ENCODE measurements at regions not wholly inside any gene's neighbourhood (a gene's known extent, or its start where the extent isn't known, plus 50 kb on each side); places are given as distances from the start of the nearest gene placed in this dataset.
"Not testable (repeated sequence)": the region's sequence is repeated elsewhere in the genome, so short reads cannot be mapped to it uniquely, and the experiment has no call there.

DNA sequence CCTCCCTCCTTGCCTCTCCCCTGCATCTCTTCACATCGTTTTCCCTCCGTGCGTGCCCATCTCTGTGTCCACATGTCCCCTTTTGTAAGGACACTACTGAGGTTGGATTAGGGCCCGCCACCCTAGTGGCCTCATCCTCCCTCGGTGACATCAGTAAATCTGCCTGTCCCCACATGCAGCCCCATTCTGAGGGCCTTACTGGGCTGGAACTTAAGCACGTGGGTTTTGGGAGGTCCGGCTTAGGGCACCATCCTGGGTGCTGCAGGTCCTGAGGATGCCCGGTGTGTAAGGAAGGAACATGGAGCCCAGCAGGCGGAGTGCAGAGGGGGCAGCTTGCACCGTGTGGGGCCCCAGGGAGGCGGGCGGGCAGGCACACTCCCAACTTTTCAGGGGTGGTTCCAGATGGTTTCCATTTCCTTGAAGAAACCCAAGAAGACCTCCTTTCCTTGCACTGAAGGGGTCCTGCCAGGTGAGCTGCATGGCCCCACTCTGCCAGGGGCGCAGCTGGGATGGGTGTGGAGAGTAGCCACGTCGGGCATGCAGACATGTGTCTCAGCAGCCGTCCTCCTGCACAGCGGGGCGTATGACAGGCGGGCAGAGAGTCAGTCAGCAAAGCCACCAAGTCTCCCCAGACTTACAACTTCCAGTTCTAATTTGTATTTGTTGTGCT, 329.9 kb downstream of the QKI start:
- no peak for DNase-seq

DNA sequence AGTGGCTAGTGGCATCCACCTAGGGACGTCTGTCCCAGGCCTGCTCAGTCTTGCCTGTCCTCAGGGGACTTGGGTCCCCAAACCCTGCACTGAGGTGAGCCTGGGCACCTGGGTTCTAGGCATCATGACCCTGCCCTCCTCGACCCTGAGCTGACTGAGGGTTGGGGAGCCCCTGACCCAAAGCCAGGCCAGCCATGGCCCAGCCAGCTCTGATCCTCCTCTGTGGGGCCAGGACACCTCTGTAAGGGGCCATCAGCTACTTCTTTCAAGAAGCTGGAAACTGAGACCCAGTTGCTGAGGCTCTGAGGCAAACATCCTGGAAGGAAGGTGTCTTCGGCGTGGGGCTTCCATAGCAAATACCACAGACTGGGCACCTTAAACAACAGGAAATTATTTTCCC, 329.3 kb downstream of the QKI start:
- no peak for DNase-seq

DNA sequence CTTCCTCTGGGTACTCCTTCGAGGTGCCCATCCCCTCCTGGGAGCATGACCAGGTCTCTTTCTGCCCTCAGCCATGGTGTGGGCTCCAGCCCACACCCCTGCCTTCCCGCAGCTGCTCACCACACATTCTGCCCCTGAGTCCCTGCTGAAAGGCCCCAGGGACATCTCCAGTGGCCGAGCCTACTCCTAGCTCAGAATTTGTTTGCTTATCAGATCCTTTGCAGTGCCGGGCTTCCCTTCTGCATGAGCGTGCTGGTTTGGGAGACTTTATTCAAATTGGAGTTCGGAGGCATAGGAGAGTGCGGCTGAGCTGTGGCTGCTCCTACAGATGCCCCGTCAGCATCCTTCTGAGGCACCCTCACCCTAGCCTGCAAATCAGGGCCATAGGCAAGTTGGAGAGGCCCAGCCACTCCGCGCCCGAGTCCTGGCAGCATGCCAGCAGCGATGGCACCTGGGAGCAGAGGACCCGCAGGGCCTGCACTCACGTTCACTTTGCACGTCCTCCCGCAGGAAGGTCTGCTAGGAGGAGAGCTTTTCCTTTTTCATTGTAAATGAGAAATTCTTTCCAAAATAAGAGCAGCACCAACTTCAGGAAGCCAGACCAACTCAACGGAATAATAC, 327.3 kb downstream of the QKI start:
- peak; percentile 19 for DNase-seq

DNA sequence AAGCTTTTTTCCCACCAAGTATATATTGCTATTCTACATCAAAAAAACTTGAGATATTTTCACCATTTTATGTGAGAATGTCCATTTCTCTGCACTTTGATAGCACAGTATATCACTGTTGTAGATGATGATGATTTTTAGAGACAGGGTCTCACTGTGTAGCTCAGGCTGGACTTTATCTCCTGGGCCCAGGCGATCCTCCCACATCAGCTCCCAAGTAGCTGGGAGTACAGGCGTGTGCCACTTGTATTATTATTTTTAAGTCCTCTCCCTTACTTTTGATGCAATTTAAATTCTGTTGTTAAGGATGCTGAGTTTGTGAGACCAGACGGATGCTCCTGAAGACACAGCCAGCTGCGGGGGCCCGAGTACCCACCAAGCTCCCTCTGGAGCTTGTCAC, 326.8 kb downstream of the QKI start:
- no peak for DNase-seq

DNA sequence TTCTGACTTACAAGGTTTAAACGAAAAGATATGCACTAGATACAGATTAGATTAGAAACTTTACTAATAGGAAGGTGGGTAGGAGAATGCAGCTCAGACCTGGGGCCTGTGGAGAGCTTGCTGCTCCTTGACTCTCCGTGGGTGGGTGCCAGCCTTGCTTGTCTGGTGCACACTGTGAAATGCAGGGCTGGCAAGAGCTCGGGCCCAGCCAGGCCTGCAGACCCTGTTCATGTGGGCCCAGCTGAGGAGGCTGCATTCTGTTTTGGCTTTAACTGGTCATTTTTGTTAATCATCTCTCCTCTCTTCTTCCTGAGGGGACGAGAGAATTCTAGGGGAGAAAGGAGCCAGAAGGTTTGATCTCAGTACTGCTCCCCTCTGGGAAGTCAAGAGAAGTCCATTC, 325.4 kb downstream of the QKI start:
- no peak for DNase-seq

DNA sequence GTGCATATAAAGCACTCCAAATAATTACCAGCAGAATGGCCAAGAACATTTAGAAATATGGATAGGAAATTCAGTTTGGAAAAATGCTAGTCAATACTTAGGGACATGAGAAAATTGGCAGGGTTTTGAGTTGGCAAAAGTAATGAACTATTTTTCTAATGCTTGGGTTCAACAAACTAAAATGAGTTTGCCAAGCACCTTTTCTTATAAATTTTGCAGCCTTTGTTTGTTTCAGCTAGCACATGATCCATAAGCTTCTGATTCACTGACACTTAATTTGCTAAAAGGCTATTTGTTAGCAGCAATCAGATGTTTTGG, 324.8 kb downstream of the QKI start:
- DNase-seq: no peak

DNA sequence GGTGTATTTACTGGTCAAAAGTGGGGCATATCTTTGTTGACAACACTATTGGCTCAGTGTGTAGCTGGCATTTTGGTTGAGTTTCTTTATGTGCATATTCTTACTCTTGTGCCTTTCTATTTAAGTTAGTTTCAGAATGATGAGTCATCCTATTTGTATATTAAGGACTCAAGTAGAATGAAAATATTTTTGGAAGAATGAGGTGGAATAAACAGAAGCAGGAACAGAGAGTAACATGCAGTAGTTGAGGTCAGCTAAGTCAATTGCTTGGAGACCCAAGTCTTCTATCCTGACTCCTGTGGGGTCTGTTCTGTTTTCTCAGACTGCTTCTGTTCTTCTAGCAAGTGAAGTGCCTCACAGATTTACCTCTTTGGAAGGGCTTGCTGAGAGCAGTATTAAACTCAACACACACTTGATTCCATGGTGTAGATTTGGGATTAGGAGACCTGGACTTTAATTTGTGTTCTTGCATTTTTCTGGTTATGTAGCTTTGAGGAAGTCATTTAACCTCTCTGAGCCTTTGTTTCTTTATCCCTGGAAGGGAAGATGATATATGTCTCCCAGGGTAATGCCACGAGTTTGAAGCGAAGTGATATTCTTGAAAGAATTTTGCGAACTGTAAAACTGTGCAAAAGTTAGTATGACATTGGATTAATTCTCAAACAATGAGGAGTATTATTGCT, 324.3 kb downstream of the QKI start:
- DNase-seq: no peak

DNA sequence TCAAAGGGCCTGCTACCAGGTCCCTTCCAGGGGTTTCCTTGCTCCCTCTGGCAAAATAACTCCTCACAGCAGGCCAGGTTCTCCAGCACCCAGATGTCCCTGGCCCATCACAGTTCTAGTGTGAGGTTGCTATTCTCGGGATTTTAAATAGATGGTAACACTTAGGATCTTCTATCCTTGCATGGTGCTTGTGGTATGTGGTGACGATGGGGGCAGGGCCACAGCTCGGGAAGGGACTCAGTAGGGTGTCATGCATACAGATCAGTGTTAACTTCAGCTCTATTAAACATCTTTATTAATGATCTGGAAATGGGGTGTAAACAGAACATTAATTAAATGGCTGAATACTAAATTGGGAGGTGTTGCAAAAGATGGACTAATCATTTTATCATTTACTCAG, 323.8 kb downstream of the QKI start:
- no peak for DNase-seq

DNA sequence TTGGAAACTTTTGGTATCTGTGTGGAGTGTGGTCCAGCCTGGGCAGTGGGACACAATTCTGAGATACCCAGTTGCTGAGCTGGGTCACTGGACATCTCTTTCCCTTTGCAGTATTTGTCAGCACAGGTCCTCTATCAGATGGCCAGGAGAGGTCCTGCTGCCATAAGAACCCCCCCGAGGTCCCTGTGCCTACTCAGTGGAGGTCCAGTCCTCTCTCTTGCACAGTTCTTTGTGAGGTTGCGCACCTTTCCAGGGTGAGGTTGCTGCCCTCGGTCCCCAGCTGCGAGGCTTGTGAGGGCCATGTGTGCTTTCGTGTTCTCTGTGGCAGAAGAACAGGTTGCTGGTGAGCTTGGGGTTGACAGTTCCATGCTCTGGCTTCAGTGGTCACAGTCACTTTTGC, 320.6 kb downstream of the QKI start:
- DNase-seq: no peak

DNA sequence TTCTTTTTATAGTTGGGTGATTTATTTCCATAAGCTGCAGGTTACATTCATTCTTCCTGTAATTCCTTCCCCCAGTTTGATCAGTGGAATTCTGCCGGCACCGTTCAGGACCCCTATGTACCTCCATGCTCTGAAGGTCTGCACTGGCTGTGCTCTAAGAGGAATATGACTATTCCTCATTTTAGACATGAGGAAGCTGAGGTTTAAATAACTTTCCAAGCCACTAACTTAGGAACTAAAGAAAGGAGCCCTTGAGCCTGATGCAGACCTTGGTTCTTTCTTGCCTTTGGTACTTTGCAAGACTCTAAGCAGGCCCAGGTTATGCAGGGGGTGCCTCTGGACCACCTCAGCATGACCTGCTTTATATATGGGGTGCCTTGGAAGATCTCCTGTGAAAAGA, 318.5 kb downstream of the QKI start:
- no peak for DNase-seq

DNA sequence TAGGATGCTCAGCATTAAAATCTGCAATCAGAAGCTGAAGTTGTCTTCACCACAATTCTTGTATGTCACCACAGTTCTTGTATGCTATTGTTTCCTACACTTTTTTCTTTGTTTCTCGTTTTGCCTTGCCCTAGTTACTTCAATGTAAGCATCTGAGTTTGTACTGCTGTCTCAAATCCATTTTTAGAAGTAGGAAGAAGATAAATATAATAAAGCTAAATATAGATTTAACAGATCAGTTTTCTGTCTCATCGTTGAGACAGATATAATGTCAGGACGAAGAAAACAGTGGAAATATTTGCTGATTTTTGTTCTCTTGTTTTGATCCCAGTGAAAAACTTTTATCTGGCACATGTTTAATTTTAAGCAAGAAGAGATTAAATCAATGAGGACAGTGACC, 318.0 kb downstream of the QKI start:
- DNase-seq: no peak

DNA sequence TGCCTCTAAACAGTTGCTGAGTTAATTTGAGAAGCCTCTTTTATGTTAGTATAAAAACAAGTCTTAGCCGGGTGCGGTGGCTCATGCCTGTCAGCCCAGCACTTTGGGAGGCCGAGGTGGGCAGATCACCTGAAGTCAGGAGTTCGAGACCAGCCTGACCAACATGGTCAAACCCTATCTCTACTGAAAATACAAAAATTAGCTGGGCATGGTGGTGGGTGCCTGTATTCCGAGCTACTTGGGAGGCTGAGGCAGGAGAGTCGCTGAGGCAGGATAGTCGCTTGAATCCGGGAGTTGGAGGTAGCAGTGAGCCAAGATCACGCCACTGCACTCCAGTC, 317.5 kb downstream of the QKI start:
- not testable (repeated sequence) for DNase-seq

DNA sequence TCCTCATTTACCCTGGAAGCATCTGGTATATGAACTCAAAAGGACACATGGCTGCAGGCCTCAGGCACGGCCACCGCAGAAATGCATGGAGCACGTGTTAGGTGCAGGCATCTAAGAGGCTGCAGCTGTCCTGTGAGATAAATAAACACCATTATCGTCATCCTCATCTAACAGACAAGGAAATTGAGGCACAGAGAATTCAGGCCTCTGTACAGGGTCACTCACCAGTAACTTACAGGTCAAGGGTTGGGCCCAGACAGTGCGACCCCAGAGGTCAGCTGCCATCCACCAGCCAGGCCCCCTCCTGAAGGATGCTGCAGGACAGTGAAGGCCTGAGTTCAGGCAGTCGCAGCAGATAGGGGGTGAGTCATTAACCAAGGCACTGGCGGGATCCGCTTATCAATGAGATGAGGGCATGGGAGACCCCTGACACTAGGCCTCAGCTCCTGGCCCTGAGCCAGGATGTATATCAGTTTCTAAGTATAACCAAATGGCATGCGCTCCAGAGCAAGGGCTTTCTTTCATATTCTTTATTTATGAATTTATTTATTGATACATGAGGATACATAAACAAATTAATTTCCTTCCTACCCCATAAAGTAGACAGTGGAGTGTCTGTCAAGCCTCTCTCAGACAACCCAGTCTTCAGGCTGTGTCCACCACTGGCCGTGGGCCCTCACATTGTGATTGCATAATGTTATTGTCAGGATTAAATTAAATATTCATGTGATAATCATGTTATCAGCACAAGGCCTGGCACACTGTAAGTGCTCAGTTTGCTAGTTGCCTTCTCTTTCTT, 316.9 kb downstream of the QKI start:
- DNase-seq: no peak

DNA sequence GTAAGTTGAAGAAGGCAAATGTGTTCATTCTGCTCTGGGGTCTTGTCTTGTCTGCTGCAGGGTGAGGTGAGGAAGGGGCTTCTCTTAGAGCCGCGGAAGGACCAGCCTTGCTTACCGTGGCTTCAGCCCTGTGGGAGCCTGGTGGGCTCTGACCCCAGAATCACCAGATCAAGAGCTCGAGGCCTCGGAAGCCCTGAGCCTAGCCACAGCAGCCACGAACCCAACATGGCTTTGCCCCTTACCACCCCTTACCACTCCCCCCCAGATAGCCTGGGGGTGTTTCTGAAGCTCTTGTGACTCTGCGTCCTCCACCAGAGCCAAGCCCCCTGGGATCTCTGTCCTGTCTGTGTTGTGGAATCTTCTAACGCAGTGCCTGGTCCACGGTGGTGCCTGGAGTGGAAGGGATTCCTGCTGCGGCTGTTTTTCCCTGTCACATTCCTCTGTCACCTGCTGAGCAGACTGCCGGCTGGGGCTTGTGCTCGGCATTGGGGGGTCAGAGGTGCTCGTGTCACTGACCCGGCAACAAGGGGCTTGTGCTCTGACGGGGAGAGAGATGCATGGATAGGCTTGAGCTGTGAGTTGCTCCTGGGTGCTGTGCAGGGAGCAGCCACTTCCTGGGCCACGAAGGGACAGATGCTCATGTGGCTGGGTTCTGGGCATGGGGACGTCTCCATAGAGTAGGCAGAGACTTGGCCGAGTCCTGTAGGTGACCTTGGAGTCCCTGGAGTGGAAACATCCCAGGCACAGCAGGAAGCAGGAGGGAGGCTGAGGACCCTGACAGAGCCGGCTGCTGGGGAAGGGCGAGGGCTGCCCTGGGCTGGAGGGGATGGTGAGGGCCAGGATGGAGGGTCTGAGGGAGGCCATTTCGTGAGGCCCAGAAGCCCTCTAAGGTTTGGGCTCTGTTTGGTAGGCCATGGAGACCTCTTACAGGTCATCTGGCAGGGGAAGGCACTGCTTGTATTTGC, 316.0 kb downstream of the QKI start:
- DNase-seq: no peak

DNA sequence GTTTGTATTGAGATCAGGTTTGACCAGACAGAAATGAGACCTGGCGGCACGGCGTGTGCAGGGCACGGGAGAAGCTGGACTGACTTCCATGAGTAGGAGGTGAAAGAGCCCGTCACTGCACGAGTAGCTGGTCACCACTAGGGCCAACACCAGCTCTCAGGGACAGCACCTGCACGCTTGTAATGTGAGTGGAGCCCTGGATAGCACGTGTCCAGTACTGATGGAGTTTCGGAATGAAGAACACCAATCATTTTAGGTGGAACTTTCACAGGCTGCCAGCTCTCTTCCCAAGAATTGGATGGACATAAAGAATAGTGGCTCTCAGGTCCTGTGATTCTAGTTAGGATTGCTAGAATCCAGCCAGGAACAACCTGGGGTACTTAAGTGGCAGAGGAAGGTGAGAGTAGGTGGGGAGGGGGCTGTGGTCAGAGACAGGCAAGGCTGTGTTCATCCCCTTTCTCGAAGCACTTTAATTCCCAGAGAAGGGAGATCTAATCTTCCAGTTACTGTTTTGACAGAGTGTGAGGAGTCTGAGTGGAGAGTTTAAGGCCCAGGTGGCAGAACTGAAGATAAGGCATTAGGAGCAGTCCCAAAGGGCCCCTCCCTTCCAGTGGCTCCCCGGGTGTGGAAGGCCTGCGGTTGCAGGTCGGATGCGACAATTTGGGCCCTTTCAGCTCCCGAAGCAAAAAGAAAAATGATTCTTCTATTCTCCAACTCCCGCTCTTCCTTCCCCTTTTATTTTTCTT, 314.8 kb downstream of the QKI start:
- DNase-seq: no peak

DNA sequence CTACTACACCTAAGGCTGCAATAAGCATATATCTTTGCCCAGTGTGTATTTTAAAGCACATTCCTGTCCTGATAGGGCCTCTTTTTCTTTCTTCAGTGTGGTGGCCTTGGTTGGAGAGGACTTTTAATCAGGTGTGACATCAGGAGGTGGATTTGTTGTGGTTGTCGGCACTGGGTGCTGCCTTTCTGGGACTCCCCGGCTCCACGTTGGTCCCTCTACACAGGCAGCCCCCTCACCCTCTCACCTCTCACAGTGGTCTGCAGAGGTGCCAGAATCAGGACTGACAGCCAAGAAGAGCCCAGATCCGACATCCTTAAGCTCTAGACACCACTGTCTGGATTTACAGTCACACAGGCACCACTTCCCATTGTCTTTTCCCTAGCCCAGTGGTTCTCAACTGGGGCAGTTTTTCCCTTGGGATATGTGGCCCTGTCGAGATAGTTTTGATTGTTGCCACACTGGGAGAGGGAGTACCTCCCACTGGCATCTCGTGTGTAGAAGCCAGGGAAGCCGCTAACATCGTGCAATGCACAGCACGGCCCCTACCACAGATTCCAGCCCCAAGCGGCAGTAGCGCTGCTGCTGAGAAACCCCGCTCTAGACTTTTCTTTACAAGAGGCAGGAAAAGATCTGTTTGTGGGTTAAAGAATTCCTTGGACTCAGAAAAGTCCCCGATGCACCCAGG, 314.1 kb downstream of the QKI start:
- DNase-seq: no peak

DNA sequence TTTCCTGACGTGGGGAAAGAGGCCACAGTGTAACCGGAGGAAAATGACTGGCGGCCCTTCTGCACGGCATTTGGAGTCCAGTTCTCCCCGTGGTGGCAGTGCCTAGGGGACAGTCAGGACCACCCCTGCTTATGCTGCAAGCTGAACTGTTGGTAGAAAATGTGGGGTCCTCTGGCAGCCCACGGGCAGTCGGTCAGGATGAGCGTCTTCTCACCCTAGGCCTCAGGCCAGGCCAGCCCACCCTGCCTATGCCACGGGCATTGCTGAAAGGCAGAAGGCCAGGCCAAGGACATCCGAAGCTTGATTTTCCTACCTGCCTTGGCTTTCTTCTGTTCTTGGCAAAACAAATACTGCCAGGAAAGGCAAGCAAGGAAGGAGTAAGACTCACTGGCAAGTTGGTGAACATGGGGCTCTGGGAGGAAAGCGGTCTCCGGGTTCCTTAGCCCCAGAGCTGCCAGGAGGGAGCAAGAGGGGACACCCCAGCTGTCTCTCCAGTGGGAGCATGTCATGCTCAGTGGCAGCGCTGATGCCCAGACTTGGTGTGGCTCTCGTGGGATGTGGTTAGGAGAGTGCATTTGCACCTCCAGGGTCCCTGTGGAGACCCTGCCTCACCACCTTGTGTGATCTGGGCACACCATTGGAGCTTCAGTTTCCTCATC, 311.6 kb downstream of the QKI start:
- no peak for DNase-seq

DNA sequence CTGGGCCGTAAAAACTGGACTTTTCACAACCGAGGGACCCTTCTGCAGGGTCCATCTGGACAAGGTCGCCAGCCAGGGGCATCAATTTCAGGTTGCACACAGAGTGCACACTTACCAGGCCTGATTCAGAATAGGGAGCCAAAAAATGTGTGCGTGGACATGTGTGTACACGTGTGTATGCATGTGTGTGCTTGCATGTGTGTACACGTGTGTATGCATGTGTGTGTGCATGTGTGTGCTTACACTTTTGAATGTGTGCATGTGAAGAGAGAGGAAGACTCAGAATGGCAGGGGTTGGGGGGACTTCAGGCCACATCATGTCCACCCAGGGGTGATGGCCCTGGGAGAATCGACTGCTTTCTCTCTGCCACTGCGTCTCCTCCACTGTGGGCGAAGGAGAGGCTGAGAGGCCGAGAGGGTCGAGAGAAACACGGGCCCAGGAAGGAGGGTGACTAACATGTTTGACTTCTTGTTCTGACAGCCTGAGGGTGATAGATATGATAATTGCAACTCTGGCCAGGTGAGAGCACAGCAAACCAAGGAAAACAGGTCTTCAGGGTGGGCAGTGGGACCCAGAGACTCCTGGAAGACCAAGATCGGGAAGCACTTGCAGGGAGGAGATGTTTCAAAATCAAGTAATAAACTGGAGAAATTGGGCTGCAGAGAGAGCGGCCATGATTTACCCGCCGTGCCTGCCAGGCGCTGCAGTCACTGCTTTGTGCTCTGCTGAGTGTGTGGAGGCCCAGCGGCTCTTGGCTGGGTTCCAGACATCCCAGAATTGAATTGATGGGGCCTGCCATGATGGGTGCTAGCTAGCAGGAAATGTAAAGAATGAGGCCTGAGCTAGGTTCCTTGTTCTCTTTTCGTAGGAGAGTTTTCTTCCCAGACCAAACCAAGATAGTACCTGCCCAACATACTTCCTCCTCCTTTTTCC, 310.8 kb downstream of the QKI start:
- DNase-seq: peak; percentile 7

DNA sequence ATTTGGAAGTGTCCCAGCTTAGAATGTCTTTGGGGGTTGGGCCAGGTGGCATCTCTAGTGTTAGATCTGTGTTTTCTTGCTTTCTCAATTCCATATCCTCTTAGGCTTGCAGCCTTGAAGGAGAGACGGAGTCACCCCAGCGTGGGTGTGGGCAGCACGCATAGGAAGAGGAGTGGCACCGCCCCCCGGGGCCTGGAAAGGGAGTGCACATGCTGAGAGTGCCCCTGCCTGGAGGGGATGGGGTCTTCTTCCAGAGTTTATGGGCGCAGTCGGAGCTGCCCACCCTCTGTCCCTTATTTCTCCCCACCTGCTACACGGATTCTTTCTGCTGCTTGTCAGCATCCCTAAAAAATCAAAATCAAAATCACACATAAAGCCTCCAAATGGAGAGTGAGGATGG, 309.7 kb downstream of the QKI start:
- no peak for DNase-seq

DNA sequence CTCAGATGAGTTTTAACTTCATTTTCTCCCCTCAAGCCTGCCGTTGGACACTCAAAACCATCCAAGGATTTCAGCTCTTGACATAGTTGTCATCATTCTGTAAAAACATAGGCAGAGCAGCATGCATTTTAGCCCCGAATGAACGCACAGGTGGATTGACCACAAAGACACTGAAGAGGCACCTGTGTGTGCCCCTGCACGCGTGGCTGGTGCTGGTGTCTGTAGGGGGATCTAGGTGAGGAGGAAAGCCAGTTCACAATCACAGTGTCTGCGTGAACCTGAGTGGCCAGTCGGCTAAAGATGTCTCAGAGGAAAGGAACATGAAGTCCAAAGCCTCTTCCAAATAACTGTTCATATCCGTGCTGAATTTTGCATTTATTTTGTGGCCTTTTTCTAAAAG, 309.2 kb downstream of the QKI start:
- DNase-seq: no peak
